Body of pancreas (tissue), 4 donors: ENCODE measurements at regions not wholly inside any gene's neighbourhood (a gene's known extent, or its start where the extent isn't known, plus 50 kb on each side); places are given as distances from the start of the nearest gene placed in this dataset.
A peak's percentile ranks its signal among the peaks of the same experiment; 100 is the strongest.
"Not testable (repeated sequence)": the region's sequence is repeated elsewhere in the genome, so short reads cannot be mapped to it uniquely, and the experiment has no call there.

ENCODE experiments used
- ATAC-seq: fragments of 150-250 bp; one replicate; pipeline ENCODE4 v1.9.1; 2016
- DNase-seq, 4 donors: peaks; one replicate each; pipeline ENCODE4 v3.0.0-alpha.2; 2019
- H3K27ac ChIP-seq, 4 donors: fragments of 200-600 bp; sonication (generic); 1 replicate in 3 of 4; 2 replicates in 1 of 4; pipeline versions ENCODE4 v1.5.1 to v1.6.1; 2016 to 2019; ENCODE audit warnings: mild to moderate bottlenecking in 1 of 4, mixed read lengths in 1 of 4, moderate library complexity in 1 of 4
- H3K27me3 ChIP-seq, 2 donors: fragments of 200-600 bp; sonication (generic); one replicate each; pipeline ENCODE4 v1.6.0; 2016; ENCODE audit warnings: mild to moderate bottlenecking in 1 of 2
- H3K36me3 ChIP-seq, 2 donors: fragments of 200-600 bp; sonication (generic); replicated peaks in 1 of 2; 2 replicates each; pipeline ENCODE4 v1.5.1; 2016; ENCODE audit warnings: low read depth in 2 of 2; ENCODE audit not compliant: insufficient read depth in 1 of 2
- H3K4me1 ChIP-seq: fragments of 200-600 bp; sonication (generic); one replicate; pipeline ENCODE4 v1.6.0; 2016
- H3K4me3 ChIP-seq, 2 donors: fragments of 200-600 bp; sonication (generic); 1 replicate in 1 of 2; 2 replicates in 1 of 2; pipeline ENCODE4 v1.5.1; 2016 to 2019
- H3K9me3 ChIP-seq, 3 donors: fragments of 200-600 bp; sonication (generic); 1 replicate in 2 of 3; 2 replicates in 1 of 3; pipeline ENCODE4 v1.5.1; 2016
- CTCF ChIP-seq, 7 experiments: fragments of 450-650 bp in 4 of 7; fragments of 200-600 bp in 3 of 7; sonication (generic) in 3 of 7; IDR thresholded peaks; one replicate each; pipeline ENCODE4 v1.5.1; 2016 to 2019; ENCODE audit warnings: antibody characterized with exemption in 7 of 7
- POLR2A ChIP-seq, 3 donors: fragments of 450-650 bp; IDR thresholded peaks; one replicate each; pipeline ENCODE4 v1.6.1; 2016; ENCODE audit warnings: antibody characterized with exemption in 3 of 3, mild to moderate bottlenecking in 2 of 3
- WGBS, 2 donors: methylation state at CpG; one replicate each; pipeline ENCODE4 v1.1.5; 2017; 5-methylcytosine and 5-hydroxymethylcytosine counted together
- intact Hi-C: fragments of 100-400 bp; cut with DNase I; formaldehyde crosslinking; loops from one replicate; pipeline ENCODE4 v1.15.1; 2023

GRCh38 chr7:17098515-17098914 lies 199.9 kb upstream of the AHR start:
- 67 to 83% methylated on average over 1 of the region's 1 CpG for WGBS, 2 donors
- peaks cover 50% of the 10 kb centered on the region for H3K4me1 ChIP-seq
- peaks cover 0 to 5% (median 0%) of the 10 kb centered on the region in 3 donors for H3K9me3 ChIP-seq
- H3K27me3 ChIP-seq, result no peaks in the 10 kb centered on the region
- H3K27ac ChIP-seq, result peak overlapping the region; percentile 41 to 92 (median 90)
- H3K4me3 ChIP-seq, result no peak overlapping the region
- no peak for TF ChIP-seq POLR2A (IDR thresholded peaks at IDR 0.05)
- no peak for TF ChIP-seq CTCF (IDR thresholded peaks at IDR 0.05)
- ATAC-seq (no peak), DNase-seq (no peak)
- intact Hi-C loops, result no loop called here
- no peaks in the 10 kb centered on the region for H3K36me3 ChIP-seq

DNA sequence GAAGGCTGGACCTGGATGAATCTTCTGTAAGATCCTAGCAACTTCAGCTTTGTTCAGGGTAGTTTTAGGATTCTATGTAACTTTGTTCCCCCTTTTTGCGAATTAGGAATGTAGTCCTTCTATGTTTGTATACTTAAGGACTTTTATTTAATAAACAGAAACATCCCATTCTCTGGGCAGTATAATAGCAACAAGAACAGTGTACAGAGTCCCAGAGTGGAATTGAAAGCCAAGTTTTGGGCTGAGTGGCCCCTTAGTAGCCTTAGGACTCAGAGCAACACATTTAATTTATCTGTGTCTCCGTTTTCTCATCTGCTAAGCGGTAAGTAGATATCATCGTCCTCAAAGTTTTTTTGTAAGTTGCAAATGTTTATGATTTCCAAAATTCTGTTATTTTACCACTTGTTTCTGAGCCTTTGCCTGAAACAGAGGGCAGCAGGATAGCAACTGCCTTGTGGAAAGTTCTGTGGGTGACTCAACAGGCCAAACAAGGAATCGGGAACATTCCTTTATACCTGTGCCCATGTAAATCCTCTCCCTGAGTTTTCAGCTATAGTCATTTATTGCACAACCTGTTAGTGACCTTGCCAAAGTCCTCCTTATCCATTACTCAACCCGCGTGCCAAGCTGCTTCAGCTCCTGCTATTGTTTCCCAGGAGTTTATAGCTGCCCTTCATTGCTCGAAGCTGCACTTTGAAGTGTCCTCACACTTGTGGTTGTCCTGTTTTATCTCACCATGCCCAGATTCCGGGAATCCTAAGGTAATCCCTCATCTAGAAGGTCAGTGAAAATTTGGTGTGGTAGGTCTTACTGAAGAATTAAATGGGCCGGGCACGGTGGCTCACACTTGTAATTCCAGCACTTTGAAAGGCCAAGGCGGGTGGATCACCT lies 199.1 kb upstream of the AHR start:
- DNase-seq, result peak; percentile 84 to 94 (median 90)
- peak; percentile 99 for ATAC-seq
- Histone ChIP-seq H3K27ac (peak overlapping the region; percentile 70 to 92 (median 90)), H3K36me3 (no peaks in the 10 kb centered on the region), H3K9me3 (peaks cover 0 to 5% (median 0%) of the 10 kb centered on the region in 3 donors), H3K27me3 (no peaks in the 10 kb centered on the region), H3K4me3 (no peak overlapping the region), H3K4me1 (peaks cover 50% of the 10 kb centered on the region)
- 35 to 36% methylated on average over 12 of the region's 12 CpGs for WGBS, 2 donors
- intact Hi-C loops, result no loop called here
- TF ChIP-seq CTCF (IDR thresholded peaks at IDR 0.05), result no peak
- TF ChIP-seq POLR2A (IDR thresholded peaks at IDR 0.05), result peak in 2 of 3 donors; percentile 46 to 53

DNA sequence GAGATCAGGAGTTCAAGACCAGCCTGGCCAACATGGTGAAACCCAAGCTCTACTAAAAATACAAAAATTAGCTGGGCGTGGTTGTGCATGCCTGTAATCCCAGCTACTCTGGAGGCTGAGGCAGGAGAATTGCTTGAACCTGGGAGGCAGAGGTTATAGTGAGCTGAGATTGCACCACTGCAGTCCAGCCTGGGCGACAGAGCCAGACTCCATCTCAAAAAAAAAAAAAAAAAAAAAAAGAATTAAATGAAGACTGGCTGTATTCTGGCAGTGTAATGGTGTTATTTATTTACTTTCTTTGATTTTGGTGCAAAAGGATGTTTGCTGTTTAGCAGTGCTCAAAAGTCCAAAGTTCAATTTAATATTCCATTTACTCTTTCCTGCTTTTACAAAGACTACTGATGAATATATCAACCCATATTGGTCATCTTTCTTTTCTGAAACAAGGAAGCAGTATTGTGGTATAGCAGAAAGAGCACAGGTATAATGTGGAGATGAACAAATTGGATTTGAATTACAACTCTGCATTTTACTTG lies 198.4 kb upstream of the AHR start:
- 71 to 84% methylated on average over 2 of the region's 2 CpGs for WGBS, 2 donors
- ATAC-seq, intact Hi-C loops: not testable (repeated sequence)

DNA sequence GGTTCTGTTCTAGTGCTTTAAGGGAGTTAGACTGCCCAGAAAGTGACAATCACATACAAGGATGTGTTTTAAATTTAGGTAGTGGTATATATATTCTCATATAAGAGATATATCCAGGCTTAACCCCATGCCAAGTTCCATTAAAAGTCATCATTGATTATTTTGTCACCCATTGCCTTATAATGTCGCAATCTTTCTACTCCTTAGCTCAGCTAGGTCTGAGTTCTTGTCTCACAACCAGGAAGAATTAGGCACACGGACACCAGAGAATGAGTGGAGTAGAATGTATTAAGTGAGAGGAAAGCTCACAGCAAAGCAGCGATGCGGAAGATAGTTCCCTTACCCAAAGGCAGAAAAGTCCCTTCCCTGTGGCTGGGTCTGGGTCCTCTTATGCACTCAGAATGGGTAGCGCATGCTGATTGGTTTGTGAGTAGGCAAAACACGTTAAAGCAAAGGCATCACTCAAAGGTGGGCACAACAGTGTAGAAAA lies 197.2 kb upstream of the AHR start:
- Histone ChIP-seq H3K27ac (no peak overlapping the region), H3K36me3 (no peaks in the 10 kb centered on the region), H3K27me3 (no peaks in the 10 kb centered on the region), H3K4me3 (no peak overlapping the region), H3K4me1 (peaks cover 39% of the 10 kb centered on the region), H3K9me3 (peaks cover 0 to 5% (median 0%) of the 10 kb centered on the region in 3 donors)
- ATAC-seq (no peak), DNase-seq (no peak)
- intact Hi-C loops, result no loop called here
- TF ChIP-seq CTCF (IDR thresholded peaks at IDR 0.05) (no peak), POLR2A (IDR thresholded peaks at IDR 0.05) (no peak)
- WGBS, 2 donors, result 96 to 98% methylated on average over 6 of the region's 6 CpGs

More for the DNA sequence above, 198.4 kb upstream of the AHR start:
- Histone ChIP-seq H3K27ac (peak overlapping the region; percentile 70 to 92 (median 90)), H3K4me1 (peaks cover 47% of the 10 kb centered on the region)
- DNase-seq, H3K36me3 ChIP-seq, H3K4me3 ChIP-seq, H3K27me3 ChIP-seq, H3K9me3 ChIP-seq: not testable (repeated sequence)

DNA sequence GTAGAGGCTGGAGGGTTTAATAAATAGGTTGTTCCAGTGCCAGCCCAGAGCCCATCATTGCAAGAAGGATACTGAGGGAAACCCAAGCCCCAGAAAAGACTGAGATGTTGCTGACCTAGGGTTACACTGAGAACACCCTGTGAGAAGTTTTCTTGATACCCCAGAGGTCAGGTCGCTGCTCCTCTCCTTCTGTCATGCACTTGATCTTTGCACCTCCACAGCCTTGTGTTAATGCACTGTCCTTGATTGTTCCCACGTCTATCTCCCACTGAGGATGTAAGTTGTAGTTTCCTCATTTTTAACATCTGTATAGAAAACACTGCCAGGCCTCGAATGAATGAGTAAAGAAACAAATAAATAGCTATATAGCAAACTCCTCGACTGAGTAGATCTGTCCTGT lies 195.3 kb upstream of the AHR start:
- Histone ChIP-seq H3K9me3 (peaks cover 0 to 5% (median 0%) of the 10 kb centered on the region in 3 donors), H3K4me1 (peaks cover 21% of the 10 kb centered on the region), H3K4me3 (no peak overlapping the region), H3K36me3 (no peaks in the 10 kb centered on the region), H3K27me3 (no peaks in the 10 kb centered on the region), H3K27ac (no peak overlapping the region)
- intact Hi-C loops, result no loop called here
- 50 to 56% methylated on average over 4 of the region's 4 CpGs for WGBS, 2 donors
- TF ChIP-seq CTCF (IDR thresholded peaks at IDR 0.05), result no peak
- no peak for TF ChIP-seq POLR2A (IDR thresholded peaks at IDR 0.05)
- ATAC-seq, result no peak
- no peak for DNase-seq
